ENCODE measurements at regions not wholly inside any gene's neighbourhood (a gene's known extent, or its start where the extent isn't known, plus 50 kb on each side); places are given as distances from the start of the nearest gene placed in this dataset.

DNA sequence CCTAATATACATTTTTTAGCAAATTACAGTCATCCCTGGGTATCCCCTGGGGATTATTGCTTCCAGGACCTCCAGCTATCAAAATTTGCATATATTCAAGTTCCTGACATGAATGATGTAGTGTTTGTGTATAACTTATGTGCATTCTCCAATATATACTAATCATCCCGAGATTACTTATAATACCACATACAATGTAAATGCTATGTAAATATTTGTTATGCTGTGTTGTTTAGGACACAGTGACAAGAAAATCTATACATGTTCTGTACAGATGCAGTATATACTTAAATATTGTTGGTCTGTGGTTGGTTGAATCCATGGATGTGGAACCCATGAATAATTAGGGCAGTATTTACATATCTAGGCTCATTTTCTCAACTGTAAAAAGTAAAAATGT lies 1060.3 kb downstream of the DSC3 start:
- Mint-ChIP-seq H3K9me3 (ENCODE audit: unreplicated experiment) (no peaks in the 10 kb centered on the region), H3K36me3 (ENCODE audit: insufficient read depth, unreplicated experiment) (no peaks in the 10 kb centered on the region), H3K27ac (ENCODE audit: unreplicated experiment) (no peak overlapping the region), H3K4me1 (ENCODE audit: low read depth, unreplicated experiment) (no peaks in the 10 kb centered on the region), H3K4me3 (ENCODE audit: unreplicated experiment) (no peak overlapping the region), H3K27me3 (ENCODE audit: insufficient read depth, unreplicated experiment) (no peaks in the 10 kb centered on the region)
- POLR2A ChIA-PET = no interaction called here
- Histone ChIP-seq H3K27me3 (replicated peaks; ENCODE audit: control insufficient read depth, insufficient read depth, low read length) (no peaks in the 10 kb centered on the region), H3K36me3 (ENCODE audit: control insufficient read depth, insufficient read depth, low read length) (no peaks in the 10 kb centered on the region), H3K4me3 (ENCODE audit: low read depth, low read length) (no peak overlapping the region), H3K9me3 (no peaks in the 10 kb centered on the region), H3K4me1 (no peaks in the 10 kb centered on the region)
- intact Hi-C loops (cut with micrococcal nuclease; ENCODE audit: unreplicated experiment) = no loop called here
- no TSS peak for BruUV-seq (replicated peaks)
- CTCF ChIA-PET = no interaction called here
- DNase-seq = no peak
- TF ChIP-seq, protein P1, sequence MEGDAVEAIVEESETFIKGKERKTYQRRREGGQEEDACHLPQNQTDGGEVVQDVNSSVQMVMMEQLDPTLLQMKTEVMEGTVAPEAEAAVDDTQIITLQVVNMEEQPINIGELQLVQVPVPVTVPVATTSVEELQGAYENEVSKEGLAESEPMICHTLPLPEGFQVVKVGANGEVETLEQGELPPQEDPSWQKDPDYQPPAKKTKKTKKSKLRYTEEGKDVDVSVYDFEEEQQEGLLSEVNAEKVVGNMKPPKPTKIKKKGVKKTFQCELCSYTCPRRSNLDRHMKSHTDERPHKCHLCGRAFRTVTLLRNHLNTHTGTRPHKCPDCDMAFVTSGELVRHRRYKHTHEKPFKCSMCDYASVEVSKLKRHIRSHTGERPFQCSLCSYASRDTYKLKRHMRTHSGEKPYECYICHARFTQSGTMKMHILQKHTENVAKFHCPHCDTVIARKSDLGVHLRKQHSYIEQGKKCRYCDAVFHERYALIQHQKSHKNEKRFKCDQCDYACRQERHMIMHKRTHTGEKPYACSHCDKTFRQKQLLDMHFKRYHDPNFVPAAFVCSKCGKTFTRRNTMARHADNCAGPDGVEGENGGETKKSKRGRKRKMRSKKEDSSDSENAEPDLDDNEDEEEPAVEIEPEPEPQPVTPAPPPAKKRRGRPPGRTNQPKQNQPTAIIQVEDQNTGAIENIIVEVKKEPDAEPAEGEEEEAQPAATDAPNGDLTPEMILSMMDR (IDR thresholded peaks at IDR 0.05; ENCODE audit: insufficient read depth in 1 of 2, low read depth in 1 of 2, low read length in 1 of 2, severe bottlenecking in 1 of 2, unreplicated experiment in 1 of 2) = no peak

DNA sequence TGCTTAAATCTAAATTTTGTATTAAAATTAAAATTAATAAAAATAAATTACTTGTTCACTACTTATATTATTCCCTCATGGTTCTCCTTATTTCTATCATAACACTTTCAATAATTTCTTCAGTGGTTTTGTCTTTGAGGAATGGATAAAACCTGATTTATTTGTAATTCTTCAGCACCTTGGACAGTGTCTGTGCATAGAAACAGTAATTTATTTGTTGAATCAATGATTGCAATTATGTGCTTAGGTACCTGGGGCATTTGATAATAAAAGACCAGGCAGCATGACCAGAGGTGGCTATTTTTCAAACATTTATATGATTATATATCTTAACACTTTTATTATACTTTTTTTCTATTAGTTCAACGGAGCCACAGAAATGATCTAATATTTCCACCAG lies 1062.7 kb downstream of the DSC3 start:
- no peaks in the 10 kb centered on the region for H3K36me3 ChIP-seq (ENCODE audit: control insufficient read depth, insufficient read depth, low read length)
- H3K4me3 ChIP-seq (ENCODE audit: low read depth, low read length) = no peak overlapping the region
- Mint-ChIP-seq H3K4me3 (ENCODE audit: unreplicated experiment) (no peak overlapping the region), H3K27me3 (ENCODE audit: insufficient read depth, unreplicated experiment) (no peaks in the 10 kb centered on the region), H3K4me1 (ENCODE audit: low read depth, unreplicated experiment) (no peaks in the 10 kb centered on the region), H3K27ac (ENCODE audit: unreplicated experiment) (no peak overlapping the region), H3K9me3 (ENCODE audit: unreplicated experiment) (no peaks in the 10 kb centered on the region), H3K36me3 (ENCODE audit: insufficient read depth, unreplicated experiment) (no peaks in the 10 kb centered on the region)
- H3K4me1 ChIP-seq = no peaks in the 10 kb centered on the region
- CTCF ChIA-PET = no interaction called here
- POLR2A ChIA-PET = no interaction called here
- BruUV-seq (replicated peaks) = no TSS peak
- DNase-seq = no peak
- intact Hi-C loops (cut with micrococcal nuclease; ENCODE audit: unreplicated experiment) = no loop called here
- TF ChIP-seq, protein P1 (IDR thresholded peaks at IDR 0.05; ENCODE audit: insufficient read depth in 1 of 2, low read depth in 1 of 2, low read length in 1 of 2, severe bottlenecking in 1 of 2, unreplicated experiment in 1 of 2) = no peak
- no peaks in the 10 kb centered on the region for H3K27me3 ChIP-seq (replicated peaks; ENCODE audit: control insufficient read depth, insufficient read depth, low read length)
- H3K9me3 ChIP-seq = no peaks in the 10 kb centered on the region

DNA sequence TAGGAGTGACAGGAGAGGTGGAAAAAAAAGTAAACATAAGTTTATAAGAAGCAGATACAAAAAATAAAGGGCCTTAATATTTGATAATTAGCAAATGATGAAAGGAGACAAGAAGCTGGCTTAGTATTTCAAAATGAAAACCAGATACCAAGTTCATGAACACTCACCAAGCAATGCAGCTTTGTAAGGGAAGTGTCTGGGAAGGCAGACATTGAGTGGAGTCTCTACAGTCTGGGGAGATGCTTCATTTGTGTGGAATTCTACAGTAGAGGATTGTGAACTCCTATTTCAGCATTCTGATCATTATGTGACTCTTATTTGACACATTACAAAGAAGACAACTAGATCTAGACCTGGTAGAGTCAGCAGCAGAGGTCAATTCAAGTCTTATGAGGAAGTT lies 1072.7 kb downstream of the DSC3 start:
- TF ChIP-seq, protein P1 (IDR thresholded peaks at IDR 0.05; ENCODE audit: insufficient read depth in 1 of 2, low read depth in 1 of 2, low read length in 1 of 2, severe bottlenecking in 1 of 2, unreplicated experiment in 1 of 2) = no peak
- Histone ChIP-seq H3K4me3 (ENCODE audit: low read depth, low read length) (no peak overlapping the region), H3K27me3 (replicated peaks; ENCODE audit: control insufficient read depth, insufficient read depth, low read length) (no peaks in the 10 kb centered on the region), H3K36me3 (ENCODE audit: control insufficient read depth, insufficient read depth, low read length) (no peaks in the 10 kb centered on the region), H3K4me1 (no peaks in the 10 kb centered on the region), H3K9me3 (no peaks in the 10 kb centered on the region)
- CTCF ChIA-PET = no interaction called here
- Mint-ChIP-seq H3K36me3 (ENCODE audit: insufficient read depth, unreplicated experiment) (no peaks in the 10 kb centered on the region), H3K9me3 (ENCODE audit: unreplicated experiment) (no peaks in the 10 kb centered on the region), H3K4me3 (ENCODE audit: unreplicated experiment) (no peak overlapping the region), H3K4me1 (ENCODE audit: low read depth, unreplicated experiment) (no peaks in the 10 kb centered on the region), H3K27ac (ENCODE audit: unreplicated experiment) (no peak overlapping the region), H3K27me3 (ENCODE audit: insufficient read depth, unreplicated experiment) (no peaks in the 10 kb centered on the region)
- POLR2A ChIA-PET = no interaction called here
- no TSS peak for BruUV-seq (replicated peaks)
- intact Hi-C loops (cut with micrococcal nuclease; ENCODE audit: unreplicated experiment) = no loop called here
- no peak for DNase-seq
